Fibroblast of skin of abdomen (primary cell): ENCODE measurements at regions not wholly inside any gene's neighbourhood (a gene's known extent, or its start where the extent isn't known, plus 50 kb on each side); places are given as distances from the start of the nearest gene placed in this dataset.

Source experiments
- DNase-seq: peaks from one replicate; pipeline ENCODE4 v3.0.0-alpha.2; 2013

DNA sequence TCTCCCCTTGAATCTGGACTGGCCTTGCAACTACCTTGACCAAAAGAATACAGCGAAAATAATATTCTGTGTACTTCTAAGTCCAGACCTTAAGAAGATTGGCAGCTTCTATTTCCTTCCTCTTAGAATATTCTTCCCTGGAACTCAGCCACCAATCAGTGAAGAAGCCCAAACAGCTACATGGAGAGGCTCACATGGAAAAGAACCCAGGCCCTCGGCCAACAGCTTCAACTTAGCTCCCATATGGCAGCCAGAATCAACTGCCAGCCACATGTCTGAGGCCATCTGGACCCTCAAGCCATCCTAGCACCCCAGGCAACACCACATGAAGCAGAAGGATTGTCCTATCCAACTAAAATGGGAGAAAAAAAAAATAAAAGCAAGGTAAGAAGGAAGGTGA lies 178.8 kb downstream of the IBTK start:
- DNase-seq: no peak

DNA sequence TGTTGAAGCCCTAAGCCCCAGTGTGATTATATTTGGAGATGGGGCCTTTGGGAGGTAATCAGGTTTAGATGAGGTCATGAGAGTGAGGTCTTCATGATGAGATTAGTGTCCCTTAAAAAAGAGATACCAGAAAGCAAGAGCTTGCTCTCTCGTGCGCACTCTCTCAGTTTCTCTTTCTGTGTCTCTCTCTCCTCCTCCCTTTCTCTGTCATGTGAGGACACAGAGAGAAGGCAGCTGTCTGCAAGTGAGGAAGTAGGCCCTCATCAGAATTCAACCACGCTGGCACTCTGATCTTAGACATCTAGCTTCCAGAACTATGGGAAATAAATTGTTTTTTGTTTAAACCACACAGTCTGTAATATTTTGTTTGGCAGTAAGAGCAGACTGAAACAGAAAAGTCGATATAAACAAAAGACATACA lies 180.5 kb downstream of the IBTK start:
- DNase-seq: no peak

GRCh38 chr6:82066196-82066595 lies 181.3 kb downstream of the IBTK start:
- no peak for DNase-seq

GRCh38 chr6:82063574-82063973 lies 184.0 kb downstream of the IBTK start:
- DNase-seq: no peak

- no peak for DNase-seq
Measured at GRCh38 chr6:82062219-82062618, 185.3 kb downstream of the IBTK start.

- DNase-seq: peak; percentile 86
Measured at GRCh38 chr6:82057846-82058554, 189.5 kb downstream of the IBTK start.

DNA sequence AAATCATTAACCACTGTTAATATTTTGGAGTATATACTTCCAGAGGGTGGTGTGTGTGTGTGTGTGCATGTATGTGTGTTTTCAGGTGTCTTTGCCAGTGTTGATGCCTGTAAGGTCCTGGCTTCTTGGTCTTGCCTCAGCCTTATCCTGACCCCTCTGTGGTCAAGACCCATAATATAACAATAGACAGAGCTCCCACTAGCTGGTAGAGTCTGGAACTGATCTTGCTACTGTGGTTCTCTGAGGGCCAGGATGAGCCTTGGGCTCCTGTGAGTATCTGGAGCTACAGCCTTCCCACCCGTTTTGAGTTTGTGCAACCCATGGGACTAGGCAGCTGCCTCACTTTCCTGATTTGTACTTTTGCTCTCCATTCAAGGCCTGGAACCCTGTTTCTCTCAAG lies 191.0 kb downstream of the IBTK start:
- no peak for DNase-seq

GRCh38 chr6:82045965-82046756 lies 201.4 kb downstream of the IBTK start:
- peak; percentile 86 for DNase-seq

- peak; percentile 68 for DNase-seq
Measured at GRCh38 chr6:82040405-82041221, 206.9 kb downstream of the IBTK start.

- DNase-seq: no peak
Measured at GRCh38 chr6:82038631-82039030, 208.9 kb downstream of the IBTK start.

DNA sequence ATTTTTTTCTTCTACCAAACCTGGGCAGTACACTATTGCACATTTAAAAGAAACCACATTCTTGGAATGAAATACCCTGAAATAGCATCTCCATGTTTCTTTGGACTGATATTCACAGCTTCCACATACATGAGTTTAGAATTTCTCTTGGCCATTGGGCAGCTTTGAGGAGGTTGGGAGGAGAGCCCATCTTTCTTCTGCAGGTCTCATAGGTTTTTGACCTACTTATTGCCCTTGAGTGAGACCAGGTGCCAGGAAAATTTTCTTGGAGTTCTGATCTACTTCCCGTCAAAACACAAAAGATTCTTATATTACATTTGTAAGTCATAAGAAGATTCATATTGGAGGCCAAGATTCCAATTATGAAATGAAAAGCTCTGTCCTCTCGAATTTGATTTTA lies 212.0 kb downstream of the IBTK start:
- no peak for DNase-seq

- DNase-seq: peak; percentile 21
Measured at GRCh38 chr6:82033631-82034211, 213.8 kb downstream of the IBTK start.

DNA sequence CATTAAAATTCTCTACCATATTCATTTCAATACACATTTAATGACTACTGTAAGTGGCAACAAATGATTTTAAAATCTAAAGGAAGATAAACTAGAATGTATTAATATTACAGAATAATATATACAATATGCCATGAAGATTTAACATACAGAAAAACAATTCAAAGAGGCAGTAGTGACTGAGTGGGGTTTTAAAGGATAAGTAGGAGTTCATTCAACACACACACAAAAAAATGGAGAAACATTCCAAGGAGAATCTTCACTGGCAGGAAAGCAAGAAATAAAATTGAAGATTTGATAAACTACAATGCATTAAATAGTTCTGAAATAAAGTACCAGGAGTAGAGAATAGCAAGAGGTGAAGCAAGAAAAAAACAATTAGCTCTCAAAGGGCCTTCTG lies 215.1 kb downstream of the IBTK start:
- DNase-seq: no peak

GRCh38 chr6:82030761-82031503 lies 216.6 kb downstream of the IBTK start:
- DNase-seq: peak; percentile 62

DNA sequence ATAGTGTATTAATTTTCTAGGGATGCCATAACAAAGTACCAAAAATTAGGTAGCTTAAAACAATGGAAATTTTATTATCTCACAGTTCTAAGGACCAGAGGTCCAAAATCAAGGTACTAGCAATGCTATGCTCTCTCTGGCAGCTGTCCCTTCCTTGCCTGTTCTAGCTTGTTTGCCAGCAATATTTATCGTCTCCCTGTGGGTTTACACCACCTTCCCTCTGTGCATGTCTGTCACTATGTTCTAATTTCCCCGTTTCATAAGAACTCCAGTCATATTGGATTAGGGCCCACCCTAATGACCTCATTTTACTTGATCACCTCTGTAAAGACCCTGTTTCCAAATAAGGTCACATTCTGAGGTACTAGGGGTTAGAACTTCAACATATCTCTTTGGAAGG lies 217.2 kb downstream of the IBTK start:
- no peak for DNase-seq

GRCh38 chr6:82025271-82025670 lies 222.3 kb downstream of the IBTK start:
- peak; percentile 63 for DNase-seq

GRCh38 chr6:82022614-82023129 lies 224.9 kb downstream of the IBTK start:
- DNase-seq: peak; percentile 81

DNA sequence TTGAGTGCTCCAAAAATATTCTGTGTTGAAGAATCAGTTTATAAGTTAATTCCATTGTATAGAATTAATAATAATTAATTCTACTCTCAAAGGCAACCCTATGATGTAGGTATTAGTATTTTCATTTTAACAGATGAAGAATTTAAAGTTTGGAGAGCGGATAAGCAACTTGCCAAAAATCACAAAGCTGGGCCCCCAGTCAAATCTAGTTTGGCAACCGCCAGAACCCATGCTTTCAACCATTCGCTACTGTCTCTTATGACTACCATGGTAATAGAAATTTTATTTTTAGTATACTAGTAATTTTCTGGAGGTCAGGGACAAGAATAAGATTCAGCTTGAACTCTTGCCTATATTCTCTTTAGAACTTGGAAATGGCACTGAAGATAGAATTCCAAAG lies 229.8 kb downstream of the IBTK start:
- no peak for DNase-seq

DNA sequence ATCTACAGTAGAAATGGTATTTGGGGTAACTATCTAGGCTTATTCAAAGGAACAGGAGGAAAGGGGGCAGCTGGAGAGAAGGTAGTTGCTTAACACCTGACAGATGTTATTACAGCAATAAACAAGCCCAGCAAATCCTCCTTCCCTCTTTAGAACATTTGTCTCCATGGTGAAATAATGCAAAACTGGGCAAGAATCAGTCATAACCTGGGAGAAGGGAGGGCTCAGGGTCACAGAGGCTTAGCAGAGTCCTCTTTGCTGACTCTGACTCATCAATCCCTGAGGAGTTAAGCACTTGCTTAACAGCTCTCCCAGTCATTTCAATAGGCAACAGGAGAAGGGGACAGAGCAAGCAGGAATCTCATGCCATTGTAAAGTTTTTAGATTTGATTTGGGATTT lies 230.3 kb downstream of the IBTK start:
- DNase-seq: peak; percentile 74

DNA sequence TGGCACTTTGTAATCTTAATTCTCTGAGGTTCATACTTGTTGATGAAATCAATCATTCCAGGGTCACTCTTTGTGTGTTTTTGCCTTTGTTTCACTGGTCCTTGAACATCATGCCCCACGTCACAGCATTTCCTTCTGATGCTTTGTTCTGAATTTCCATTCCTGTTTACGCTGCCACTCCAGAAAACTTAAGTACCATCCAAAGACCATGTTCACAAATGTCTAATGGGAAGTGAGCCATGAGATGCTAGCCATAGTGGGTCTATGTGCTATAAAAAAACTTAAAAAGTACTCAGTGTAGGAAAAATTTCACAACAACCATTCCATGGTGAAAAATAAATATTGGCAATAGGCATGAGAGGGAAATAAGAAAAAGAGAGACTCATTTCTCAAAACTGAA lies 232.0 kb downstream of the IBTK start:
- DNase-seq: no peak

GRCh38 chr6:82015043-82015442 lies 232.5 kb downstream of the IBTK start:
- DNase-seq: no peak
